GM23338 (cell line): ENCODE measurements at regions not wholly inside any gene's neighbourhood (a gene's known extent, or its start where the extent isn't known, plus 50 kb on each side); places are given as distances from the start of the nearest gene placed in this dataset.

Source experiments
- ATAC-seq: fragments of 200-7000 bp; cut with Tn5 transposase; 3 replicates; pipeline ENCODE4 v1.9.1; 2020
- DNase-seq: peaks from one replicate; pipeline ENCODE4 v3.0.0-alpha.2; 2015; ENCODE audit warnings: low spot score
- H2AFZ ChIP-seq: fragments of 200-600 bp; sonication (generic); 2 replicates; pipeline ENCODE4 v1.8.0; 2016; ENCODE audit warnings: antibody characterized with exemption, mild to moderate bottlenecking, moderate library complexity
- H3F3A ChIP-seq: fragments of 200-600 bp; sonication (generic); replicated peaks from 2 replicates; pipeline ENCODE4 v1.8.0; 2017; ENCODE audit warnings: antibody characterized with exemption, mixed run types, low read depth
- H3K27ac ChIP-seq: fragments of 200-600 bp; sonication (generic); 2 replicates; pipeline ENCODE4 v1.6.1; 2016; ENCODE audit warnings: low read depth
- H3K27me3 ChIP-seq: fragments of 200-600 bp; sonication (generic); 2 replicates; pipeline ENCODE4 v1.8.0; 2016; ENCODE audit warnings: mild to moderate bottlenecking, mixed run types, moderate library complexity; ENCODE audit not compliant: insufficient read depth
- H3K36me3 ChIP-seq: fragments of 200-600 bp; sonication (generic); 2 replicates; pipeline ENCODE4 v1.8.0; 2016; ENCODE audit warnings: mild to moderate bottlenecking; ENCODE audit not compliant: insufficient read depth
- H3K4me1 ChIP-seq: fragments of 200-600 bp; sonication (generic); 2 replicates; pipeline ENCODE4 v1.8.0; 2016; ENCODE audit warnings: mild to moderate bottlenecking, moderate library complexity; ENCODE audit not compliant: insufficient read depth
- H3K4me2 ChIP-seq: fragments of 200-600 bp; sonication (generic); 2 replicates; pipeline ENCODE4 v1.7.1; 2017; ENCODE audit warnings: mixed run types
- H3K4me3 ChIP-seq: fragments of 200-600 bp; sonication (generic); 2 replicates; pipeline ENCODE4 v1.6.1; 2016; ENCODE audit warnings: mixed run types
- H3K79me2 ChIP-seq: fragments of 200-600 bp; sonication (generic); replicated peaks from 2 replicates; pipeline ENCODE4 v1.8.0; 2017; ENCODE audit warnings: mild to moderate bottlenecking; ENCODE audit not compliant: insufficient read depth
- H3K9me2 ChIP-seq: fragments of 200-600 bp; sonication (generic); 2 replicates; pipeline ENCODE4 v1.8.0; 2017; ENCODE audit not compliant: insufficient read depth
- H4K20me1 ChIP-seq: fragments of 200-600 bp; sonication (generic); replicated peaks from 2 replicates; pipeline ENCODE4 v1.8.0; 2017; ENCODE audit warnings: mild to moderate bottlenecking; ENCODE audit not compliant: insufficient read depth
- H3K27ac Mint-ChIP-seq: 2 replicates; pipeline ENCODE4 v1.8.0; 2020; ENCODE audit warnings: inconsistent platforms, mild to moderate bottlenecking, moderate library complexity, mixed read lengths
- H3K27me3 Mint-ChIP-seq: 3 replicates; pipeline ENCODE4 v1.8.0; 2022; ENCODE audit warnings: low read depth, mild to moderate bottlenecking, moderate library complexity, mixed read lengths, inconsistent platforms; ENCODE audit not compliant: insufficient read depth, poor library complexity
- H3K36me3 Mint-ChIP-seq: 3 replicates; pipeline ENCODE4 v1.8.0; 2021; ENCODE audit warnings: low read depth, mild to moderate bottlenecking, inconsistent platforms, moderate library complexity, mixed read lengths
- H3K4me1 Mint-ChIP-seq: 3 replicates; pipeline ENCODE4 v1.8.0; 2020; ENCODE audit warnings: mild to moderate bottlenecking, inconsistent platforms, mixed read lengths
- H3K4me3 Mint-ChIP-seq: 3 replicates; pipeline ENCODE4 v1.8.0; 2021; ENCODE audit warnings: moderate library complexity, mild to moderate bottlenecking, inconsistent platforms, mixed read lengths
- H3K9me3 Mint-ChIP-seq: 3 replicates; pipeline ENCODE4 v1.8.0; 2020; ENCODE audit warnings: moderate library complexity, mild to moderate bottlenecking, inconsistent platforms, mixed read lengths
- ETS1 ChIP-seq: IDR thresholded peaks from 2 replicates; pipeline ENCODE4 v1.6.1; 2016; ENCODE audit warnings: antibody characterized with exemption
- EZH2phosphoT487 ChIP-seq: fragments of 200-600 bp; sonication (generic); IDR thresholded peaks from one replicate; pipeline ENCODE4 v1.8.1; 2018; ENCODE audit warnings: antibody characterized with exemption; ENCODE audit not compliant: unreplicated experiment
- NANOG ChIP-seq: IDR thresholded peaks from 2 replicates; pipeline ENCODE4 v1.6.1; 2016; ENCODE audit warnings: antibody characterized with exemption, borderline replicate concordance
- POLR2AphosphoS5 ChIP-seq: IDR thresholded peaks from 2 replicates; pipeline ENCODE4 v1.6.1; 2016; ENCODE audit warnings: antibody characterized with exemption, low read depth
- REST ChIP-seq: IDR thresholded peaks from one replicate; pipeline ENCODE4 v1.6.1; 2018; ENCODE audit warnings: antibody characterized with exemption; ENCODE audit not compliant: unreplicated experiment
- STAT1 ChIP-seq: IDR thresholded peaks from one replicate; pipeline ENCODE4 v1.6.1; 2016; ENCODE audit warnings: antibody characterized with exemption; ENCODE audit not compliant: unreplicated experiment
- ZNF114 ChIP-seq: fragments of 250-450 bp; sonication (Bioruptor Pico); IDR thresholded peaks from 2 replicates; pipeline ENCODE4 v1.5.0; 2020; ENCODE audit warnings: mild to moderate bottlenecking, moderate library complexity
- ZNF331 ChIP-seq: fragments of 250-450 bp; sonication (Bioruptor Pico); IDR thresholded peaks from 2 replicates; pipeline ENCODE4 v1.5.0; 2020; ENCODE audit warnings: low read depth, mild to moderate bottlenecking, moderate library complexity

- ATAC-seq (no peak), DNase-seq (no peak)
- Histone ChIP-seq H3K79me2 (no peaks in the 10 kb centered on the region), H3F3A (no peaks in the 10 kb centered on the region), H4K20me1 (no peaks in the 10 kb centered on the region), H3K4me2 (no peak overlapping the region), H3K27me3 (no peaks in the 10 kb centered on the region), H2AFZ (no peak overlapping the region), H3K27ac (no peak overlapping the region), H3K4me1 (no peaks in the 10 kb centered on the region), H3K36me3 (no peaks in the 10 kb centered on the region), H3K9me2 (peaks cover 7% of the 10 kb centered on the region), H3K4me3 (no peak overlapping the region)
- Mint-ChIP-seq H3K4me1 (no peaks in the 10 kb centered on the region), H3K27me3 (peaks cover 2% of the 10 kb centered on the region), H3K27ac (no peak overlapping the region), H3K36me3 (peaks cover 19% of the 10 kb centered on the region), H3K9me3 (peaks cover 61% of the 10 kb centered on the region), H3K4me3 (no peak overlapping the region)
- TF ChIP-seq ETS1 (no peak), ZNF114 (no peak), REST (no peak), STAT1 (no peak), NANOG (no peak)
Measured at GRCh38 chr5:64040490-64040889, 78.2 kb upstream of the HTR1A start.

- H2AFZ ChIP-seq, result no peak overlapping the region
- H3K36me3 Mint-ChIP-seq, result no peaks in the 10 kb centered on the region
- 0 out of 2 replicates have a peak, but pooled peaks cover 3% of the 10 kb centered on the region for H3K36me3 ChIP-seq
- no peaks in the 10 kb centered on the region for H3K9me2 ChIP-seq
- H3K27ac ChIP-seq, result no peak overlapping the region
- no peaks in the 10 kb centered on the region for H4K20me1 ChIP-seq
- H3K27me3 ChIP-seq, result no peaks in the 10 kb centered on the region
- no peaks in the 10 kb centered on the region for H3F3A ChIP-seq
- DNase-seq, result no peak
- H3K4me2 ChIP-seq, result no peak overlapping the region
- peaks cover 13% of the 10 kb centered on the region; the same call in 2 of the 3 replicates for H3K9me3 Mint-ChIP-seq
- H3K4me3 Mint-ChIP-seq, result no peak overlapping the region
- no peaks in the 10 kb centered on the region for H3K4me1 Mint-ChIP-seq
- no peak overlapping the region for H3K27ac Mint-ChIP-seq
- H3K4me3 ChIP-seq, result no peak overlapping the region
- TF ChIP-seq EZH2phosphoT487 (no peak), ZNF331 (CRISPR knock-in tag) (no peak), ZNF114 (no peak)
- H3K79me2 ChIP-seq, result no peaks in the 10 kb centered on the region
- ATAC-seq, result no peak
- no peaks in the 10 kb centered on the region for H3K4me1 ChIP-seq
- no peaks in the 10 kb centered on the region for H3K27me3 Mint-ChIP-seq
Measured at GRCh38 chr5:64026493-64026892, 64.2 kb upstream of the HTR1A start.

DNA sequence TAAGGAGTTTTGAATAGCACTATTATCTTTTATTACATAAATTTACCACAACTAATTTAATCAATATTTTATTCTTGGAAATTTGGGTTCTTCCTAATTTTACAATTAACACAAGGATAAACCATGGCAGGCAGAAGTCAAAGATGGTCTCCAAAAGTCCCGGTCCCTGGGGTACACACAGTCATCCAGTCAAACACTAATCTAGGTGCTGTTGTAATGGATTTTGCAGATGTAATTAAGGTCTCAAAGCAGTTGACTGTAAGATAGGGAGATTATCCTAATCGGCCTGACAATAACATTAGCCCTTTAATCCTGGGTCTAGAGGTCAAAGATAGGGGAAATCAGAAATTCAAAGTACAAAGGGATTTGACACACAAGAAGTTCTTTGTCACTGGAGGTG lies 57.5 kb upstream of the HTR1A start:
- no peak for ATAC-seq
- no peak overlapping the region for H3K4me3 ChIP-seq
- H3K9me2 ChIP-seq, result no peaks in the 10 kb centered on the region
- no peaks in the 10 kb centered on the region for H3K36me3 Mint-ChIP-seq
- H3K27ac Mint-ChIP-seq, result no peak overlapping the region
- no peaks in the 10 kb centered on the region for H3K27me3 ChIP-seq
- no peak overlapping the region for H2AFZ ChIP-seq
- no peaks in the 10 kb centered on the region for H3K79me2 ChIP-seq
- H3K4me2 ChIP-seq, result no peak overlapping the region
- DNase-seq, result no peak
- no peaks in the 10 kb centered on the region for H3K27me3 Mint-ChIP-seq
- H3K9me3 Mint-ChIP-seq, result no peaks in the 10 kb centered on the region
- H3K36me3 ChIP-seq, result no peaks in the 10 kb centered on the region
- H3K27ac ChIP-seq, result no peak overlapping the region
- no peak overlapping the region for H3K4me3 Mint-ChIP-seq
- no peaks in the 10 kb centered on the region for H3K4me1 Mint-ChIP-seq
- no peaks in the 10 kb centered on the region for H4K20me1 ChIP-seq
- H3F3A ChIP-seq, result no peaks in the 10 kb centered on the region
- H3K4me1 ChIP-seq, result no peaks in the 10 kb centered on the region
- TF ChIP-seq EZH2phosphoT487 (no peak), POLR2AphosphoS5 (no peak)
